SK-N-SH (cell line): ENCODE measurements at regions not wholly inside any gene's neighbourhood (a gene's known extent, or its start where the extent isn't known, plus 50 kb on each side); places are given as distances from the start of the nearest gene placed in this dataset.

ENCODE experiments used
- CTCF ChIA-PET: fragments of 300-600, 350-600 bp; formaldehyde crosslinking; extraction: SDS; loops from one replicate; lab custom pipeline; 2021; lab: Yijun Ruan, JAX
- POLR2A ChIA-PET: fragments of 350-600 bp; sonication (Branson Sonifier 250); formaldehyde crosslinking; extraction: SDS; loops from one replicate; lab custom pipeline; 2020; ENCODE audit warnings: antibody characterized with exemption, inconsistent platforms; lab: Yijun Ruan, JAX
- DNase-seq: peaks from one replicate; pipeline ENCODE4 v3.0.0; 2012
- H2AFZ ChIP-seq: fragments of 200-600 bp; sonication (generic); 2 replicates; pipeline ENCODE4 v1.8.1; 2016; ENCODE audit warnings: antibody characterized with exemption, mild to moderate bottlenecking, low read depth
- H3F3A ChIP-seq: fragments of 200-600 bp; sonication (generic); replicated peaks from 2 replicates; pipeline ENCODE3; 2016; ENCODE audit warnings: antibody characterized with exemption, mild to moderate bottlenecking; ENCODE audit not compliant: insufficient read depth
- H3K27ac ChIP-seq, 2 experiments: fragments of 200-500 bp in 1 of 2; fragments of 200-600 bp in 1 of 2; sonication (Bioruptor generic) in 1 of 2; sonication (generic), shearing (Covaris generic) in 1 of 2; 2 replicates each; pipeline versions ENCODE4 v1.5.1 to v1.6.1; 2014 to 2016; ENCODE audit warnings: low read depth in 2 of 2, inconsistent platforms in 1 of 2, low read length in 1 of 2, mild to moderate bottlenecking in 1 of 2, mixed read lengths in 1 of 2
- H3K27me3 ChIP-seq: fragments of 200-600 bp; sonication (generic), shearing (Covaris generic); 2 replicates; pipeline ENCODE4 v1.6.1; 2016; ENCODE audit warnings: mixed run types; ENCODE audit not compliant: insufficient read depth
- H3K36me3 ChIP-seq, 2 experiments: fragments of 200-500 bp in 1 of 2; fragments of 200-600 bp in 1 of 2; sonication (Bioruptor generic) in 1 of 2; sonication (generic) in 1 of 2; replicated peaks in 1 of 2; 2 replicates each; pipeline versions ENCODE3 to v1.5.1; 2014 to 2016; ENCODE audit warnings: low read length in 1 of 2, mild to moderate bottlenecking in 1 of 2; ENCODE audit not compliant: insufficient read depth in 2 of 2, control insufficient read depth in 1 of 2
- H3K4me1 ChIP-seq, 2 experiments: fragments of 200-500 bp in 1 of 2; fragments of 200-600 bp in 1 of 2; sonication (Bioruptor generic) in 1 of 2; sonication (generic), shearing (Covaris generic) in 1 of 2; 2 replicates each; pipeline versions ENCODE4 v1.5.1 to v1.6.1; 2014 to 2016; ENCODE audit warnings: low read depth in 1 of 2, low read length in 1 of 2, mixed run types in 1 of 2; ENCODE audit not compliant: insufficient read depth in 2 of 2, control insufficient read depth in 1 of 2
- H3K4me2 ChIP-seq: fragments of 200-600 bp; sonication (generic), shearing (Covaris generic); 2 replicates; pipeline ENCODE4 v1.6.1; 2017; ENCODE audit warnings: mixed run types
- H3K4me3 ChIP-seq, 2 experiments: fragments of 200-500 bp in 1 of 2; fragments of 200-600 bp in 1 of 2; sonication (Bioruptor generic) in 1 of 2; sonication (generic), shearing (Covaris generic) in 1 of 2; 2 replicates each; pipeline versions ENCODE4 v1.5.1 to v1.8.1; 2014 to 2016; ENCODE audit warnings: low read depth in 2 of 2, inconsistent platforms in 1 of 2, low read length in 1 of 2, mild to moderate bottlenecking in 1 of 2, mixed read lengths in 1 of 2, moderate library complexity in 1 of 2
- H3K79me2 ChIP-seq: fragments of 200-600 bp; sonication (generic); 2 replicates; pipeline ENCODE4 v1.8.1; 2017; ENCODE audit warnings: mild to moderate bottlenecking; ENCODE audit not compliant: insufficient read depth
- H3K9ac ChIP-seq: fragments of 200-600 bp; sonication (generic); 2 replicates; pipeline ENCODE4 v1.6.1; 2017; ENCODE audit warnings: mixed run types
- H3K9me2 ChIP-seq: fragments of 200-600 bp; sonication (generic); 2 replicates; pipeline ENCODE4 v1.6.1; 2017; ENCODE audit warnings: mixed run types
- H3K9me3 ChIP-seq: fragments of 200-600 bp; sonication (generic); 2 replicates; pipeline ENCODE4 v1.6.1; 2017; ENCODE audit warnings: mixed run types, mild to moderate bottlenecking, moderate library complexity
- H4K20me1 ChIP-seq: fragments of 200-600 bp; sonication (generic); 2 replicates; pipeline ENCODE4 v1.6.1; 2017; ENCODE audit warnings: mild to moderate bottlenecking, mixed run types; ENCODE audit not compliant: insufficient read depth
- ELF1 ChIP-seq: IDR thresholded peaks from 2 replicates; pipeline ENCODE4 v1.4.0; 2012
- EP300 ChIP-seq, 2 experiments: IDR thresholded peaks; 2 replicates each; pipeline versions ENCODE4 v1.4.0 to v1.6.1; 2012; ENCODE audit warnings: borderline replicate concordance in 1 of 2, low read depth in 1 of 2, low read length in 1 of 2
- FOXM1 ChIP-seq: IDR thresholded peaks from 2 replicates; pipeline ENCODE4 v1.4.0; 2012; ENCODE audit warnings: low read depth, mild to moderate bottlenecking
- GABPA ChIP-seq: IDR thresholded peaks from 2 replicates; pipeline ENCODE4 v1.4.0; 2012; ENCODE audit warnings: low read depth, mild to moderate bottlenecking
- GATA2 ChIP-seq: sonication (generic); formaldehyde crosslinking; IDR thresholded peaks from 2 replicates; pipeline ENCODE4 v1.5.0; 2020; ENCODE audit warnings: mild to moderate bottlenecking, missing genetic modification reagents
- JUND ChIP-seq: IDR thresholded peaks from 2 replicates; pipeline ENCODE4 v1.4.0; 2012
- MEF2A ChIP-seq: IDR thresholded peaks from 2 replicates; pipeline ENCODE4 v1.4.0; 2012; ENCODE audit warnings: low read depth, borderline replicate concordance
- NRF1 ChIP-seq: IDR thresholded peaks from 2 replicates; pipeline ENCODE4 v1.6.1; 2012; ENCODE audit warnings: low read depth, mild to moderate bottlenecking, low read length
- POLR2AphosphoS5 ChIP-seq: IDR thresholded peaks from 2 replicates; pipeline ENCODE4 v1.6.1; 2012; ENCODE audit warnings: low read depth, low read length
- REST ChIP-seq: IDR thresholded peaks from 2 replicates; pipeline ENCODE4 v1.6.1; 2012; ENCODE audit warnings: mild to moderate bottlenecking, low read depth, low read length, moderate library complexity
- RFX5 ChIP-seq: IDR thresholded peaks from 2 replicates; pipeline ENCODE4 v1.6.1; 2012; ENCODE audit warnings: mild to moderate bottlenecking, improper control_type of control experiment, low read length
- SIN3A ChIP-seq: IDR thresholded peaks from 2 replicates; pipeline ENCODE4 v1.6.1; 2012; ENCODE audit warnings: low read depth, mild to moderate bottlenecking, low read length, moderate library complexity, borderline replicate concordance
- SMC3 ChIP-seq: IDR thresholded peaks from 2 replicates; pipeline ENCODE4 v1.6.1; 2012; ENCODE audit warnings: low read depth, low read length, improper control_type of control experiment
- TAF1 ChIP-seq: IDR thresholded peaks from 2 replicates; pipeline ENCODE4 v1.6.1; 2012; ENCODE audit warnings: low read depth, mild to moderate bottlenecking, low read length, moderate library complexity, borderline replicate concordance
- WGBS: methylation state at CpG from one replicate; pipeline ENCODE4 v1.1.6; 2017; ENCODE audit warnings: low lambda C conversion rate; 5-methylcytosine and 5-hydroxymethylcytosine counted together
- TF ChIP-seq, protein P1 (sequence below): fragments of 150-350 bp; IDR thresholded peaks from 2 replicates; pipeline ENCODE4 v1.6.1; 2017; ENCODE audit warnings: antibody characterized with exemption, low read length, low read depth, borderline replicate concordance
- TF ChIP-seq, protein P2 (sequence below): fragments of 200-600 bp; sonication (generic); IDR thresholded peaks from 2 replicates; pipeline ENCODE4 v1.6.1; 2017; ENCODE audit warnings: antibody characterized with exemption, mild to moderate bottlenecking, moderate library complexity

GRCh38 chr4:7140692-7141069 lies 51.7 kb upstream of the SORCS2 start:
- Histone ChIP-seq H3K27me3 (no peaks in the 10 kb centered on the region), H3K4me3 (no peak overlapping the region), H3K9me2 (no peaks in the 10 kb centered on the region), H3F3A (peaks cover under 1% of the 10 kb centered on the region), H2AFZ (no peak overlapping the region), H3K36me3 (no peaks in the 10 kb centered on the region), H3K79me2 (no peaks in the 10 kb centered on the region), H3K9ac (no peak overlapping the region), H3K9me3 (no peaks in the 10 kb centered on the region), H3K4me1 (peaks cover 0 to 17% of the 10 kb centered on the region in 2 experiments; a peak in 1 of 4 replicates), H3K4me2 (no peak overlapping the region)
- CTCF ChIA-PET: interaction anchor here (2.6 kb wide), 1 partner anchor 11 kb away, joined by 8 read pairs; no protein-coding TSS in a partner anchor
- TF ChIP-seq POLR2AphosphoS5 (no peak), ELF1 (no peak)
- TF ChIP-seq, all 33 proteins: peak for 0
- POLR2A ChIA-PET: no interaction called here
- WGBS: no CpG with 5 or more reads among the region's 8 CpGs
- DNase-seq: no peak
- Histone ChIP-seq H3K27ac (no peak overlapping the region), H4K20me1 (no peaks in the 10 kb centered on the region)

- H3K36me3 ChIP-seq: no peaks in the 10 kb centered on the region
- H3K4me2 ChIP-seq: no peak overlapping the region
- H3K9me2 ChIP-seq: no peaks in the 10 kb centered on the region
- H3K4me1 ChIP-seq: peaks cover 0 to 20% of the 10 kb centered on the region in 2 experiments; a peak in 1 of 4 replicates
- no peak overlapping the region for H3K27ac ChIP-seq
- no peak overlapping the region for H3K4me3 ChIP-seq
- ChIA-PET CTCF (interaction anchor here (1.3 to 2.6 kb wide), 5 partner anchors 8 to 580 kb away, joined by 3 to 8 read pairs (median 4); no protein-coding TSS in a partner anchor), POLR2A (no interaction called here)
- peaks cover 6% of the 10 kb centered on the region for H3F3A ChIP-seq
- no peak for TF ChIP-seq MEF2A
- TF ChIP-seq RFX5: no peak
- TF ChIP-seq FOXM1: no peak
- TF ChIP-seq GABPA: no peak
- no peak for TF ChIP-seq NRF1
- no peak for TF ChIP-seq REST
- no peak for TF ChIP-seq POLR2AphosphoS5
- TF ChIP-seq SIN3A: no peak
- no peak for TF ChIP-seq TAF1
- TF ChIP-seq, protein P1, sequence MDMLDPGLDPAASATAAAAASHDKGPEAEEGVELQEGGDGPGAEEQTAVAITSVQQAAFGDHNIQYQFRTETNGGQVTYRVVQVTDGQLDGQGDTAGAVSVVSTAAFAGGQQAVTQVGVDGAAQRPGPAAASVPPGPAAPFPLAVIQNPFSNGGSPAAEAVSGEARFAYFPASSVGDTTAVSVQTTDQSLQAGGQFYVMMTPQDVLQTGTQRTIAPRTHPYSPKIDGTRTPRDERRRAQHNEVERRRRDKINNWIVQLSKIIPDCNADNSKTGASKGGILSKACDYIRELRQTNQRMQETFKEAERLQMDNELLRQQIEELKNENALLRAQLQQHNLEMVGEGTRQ: no peak
- TF ChIP-seq EP300 (IDR thresholded peaks at IDR 0.05; ENCODE audit: borderline replicate concordance in 1 of 2, low read depth in 1 of 2, low read length in 1 of 2): no peak
- TF ChIP-seq JUND: no peak
- TF ChIP-seq, protein P2, sequence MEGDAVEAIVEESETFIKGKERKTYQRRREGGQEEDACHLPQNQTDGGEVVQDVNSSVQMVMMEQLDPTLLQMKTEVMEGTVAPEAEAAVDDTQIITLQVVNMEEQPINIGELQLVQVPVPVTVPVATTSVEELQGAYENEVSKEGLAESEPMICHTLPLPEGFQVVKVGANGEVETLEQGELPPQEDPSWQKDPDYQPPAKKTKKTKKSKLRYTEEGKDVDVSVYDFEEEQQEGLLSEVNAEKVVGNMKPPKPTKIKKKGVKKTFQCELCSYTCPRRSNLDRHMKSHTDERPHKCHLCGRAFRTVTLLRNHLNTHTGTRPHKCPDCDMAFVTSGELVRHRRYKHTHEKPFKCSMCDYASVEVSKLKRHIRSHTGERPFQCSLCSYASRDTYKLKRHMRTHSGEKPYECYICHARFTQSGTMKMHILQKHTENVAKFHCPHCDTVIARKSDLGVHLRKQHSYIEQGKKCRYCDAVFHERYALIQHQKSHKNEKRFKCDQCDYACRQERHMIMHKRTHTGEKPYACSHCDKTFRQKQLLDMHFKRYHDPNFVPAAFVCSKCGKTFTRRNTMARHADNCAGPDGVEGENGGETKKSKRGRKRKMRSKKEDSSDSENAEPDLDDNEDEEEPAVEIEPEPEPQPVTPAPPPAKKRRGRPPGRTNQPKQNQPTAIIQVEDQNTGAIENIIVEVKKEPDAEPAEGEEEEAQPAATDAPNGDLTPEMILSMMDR: no peak
- TF ChIP-seq ELF1: no peak
- TF ChIP-seq SMC3: no peak
- no peak for TF ChIP-seq GATA2
- no peaks in the 10 kb centered on the region for H3K9me3 ChIP-seq
- H3K27me3 ChIP-seq: no peaks in the 10 kb centered on the region
- WGBS: 70% methylated on average over 8 of the region's 11 CpGs
- H2AFZ ChIP-seq: no peak overlapping the region
- H4K20me1 ChIP-seq: no peaks in the 10 kb centered on the region
- H3K79me2 ChIP-seq: no peaks in the 10 kb centered on the region
- no peak for DNase-seq
- H3K9ac ChIP-seq: no peak overlapping the region
These were observed 52.2 kb upstream of the SORCS2 start for GRCh38 chr4:7140062-7140691.
